ENCODE measurements at regions not wholly inside any gene's neighbourhood (a gene's known extent, or its start where the extent isn't known, plus 50 kb on each side); places are given as distances from the start of the nearest gene placed in this dataset.

- H3K9me3 ChIP-seq (ENCODE audit: control insufficient read depth, low read length): no peaks in the 10 kb centered on the region
- Mint-ChIP-seq H3K4me1 (no peaks in the 10 kb centered on the region), H3K27me3 (ENCODE audit: insufficient read depth) (no peaks in the 10 kb centered on the region), H3K36me3 (ENCODE audit: low read depth) (no peaks in the 10 kb centered on the region), H3K9me3 (no peaks in the 10 kb centered on the region), H3K4me3 (no peak overlapping the region), H3K27ac (no peak overlapping the region)
- H3K9ac ChIP-seq (ENCODE audit: extremely low read depth, low read length, poor library complexity, severe bottlenecking): no peak overlapping the region
- no peak overlapping the region for H3K27ac ChIP-seq (ENCODE audit: low read depth, low read length)
- TF ChIP-seq CTCF (conservative IDR thresholded peaks at IDR 0.05): no peak
- H3K27me3 ChIP-seq (ENCODE audit: control insufficient read depth, insufficient read depth, low read length, poor library complexity, severe bottlenecking): no peaks in the 10 kb centered on the region
- DNase-seq: no peak
- H3K36me3 ChIP-seq (ENCODE audit: control insufficient read depth, insufficient read depth, low read length): no peaks in the 10 kb centered on the region
- no peaks in the 10 kb centered on the region for H3K4me1 ChIP-seq (ENCODE audit: control insufficient read depth, insufficient read depth, low read length)
- H3K4me3 ChIP-seq (ENCODE audit: low read length): no peak overlapping the region
These were observed 211.9 kb downstream of the HAO1 start for GRCh38 chr20:7728338-7728737.

GRCh38 chr20:7734216-7734615 lies 206.0 kb downstream of the HAO1 start:
- Mint-ChIP-seq H3K4me3 (no peak overlapping the region), H3K36me3 (ENCODE audit: low read depth) (no peaks in the 10 kb centered on the region), H3K9me3 (no peaks in the 10 kb centered on the region), H3K27ac (no peak overlapping the region), H3K27me3 (ENCODE audit: insufficient read depth) (no peaks in the 10 kb centered on the region), H3K4me1 (no peaks in the 10 kb centered on the region)
- no peaks in the 10 kb centered on the region for H3K36me3 ChIP-seq (ENCODE audit: control insufficient read depth, insufficient read depth, low read length)
- H3K27ac ChIP-seq (ENCODE audit: low read depth, low read length): no peak overlapping the region
- H3K4me1 ChIP-seq (ENCODE audit: control insufficient read depth, insufficient read depth, low read length): no peaks in the 10 kb centered on the region
- no peaks in the 10 kb centered on the region for H3K27me3 ChIP-seq (ENCODE audit: control insufficient read depth, insufficient read depth, low read length, poor library complexity, severe bottlenecking)
- H3K9me3 ChIP-seq (ENCODE audit: control insufficient read depth, low read length): no peaks in the 10 kb centered on the region
- 92 to 100% methylated on average over 1 of the region's 1 CpG for WGBS, 2 experiments (ENCODE audit: insufficient coverage in 1 of 2, insufficient read length in 1 of 2)
- TF ChIP-seq CTCF (conservative IDR thresholded peaks at IDR 0.05): no peak
- no peak overlapping the region for H3K4me3 ChIP-seq (ENCODE audit: low read length)
- H3K9ac ChIP-seq (ENCODE audit: extremely low read depth, low read length, poor library complexity, severe bottlenecking): no peak overlapping the region
- no peak for DNase-seq

- no peaks in the 10 kb centered on the region for H3K9me3 ChIP-seq (ENCODE audit: control insufficient read depth, low read length)
- 88 to 100% methylated on average over 1 of the region's 1 CpG for WGBS, 2 experiments (ENCODE audit: insufficient coverage in 1 of 2, insufficient read length in 1 of 2)
- H3K4me1 Mint-ChIP-seq: no peaks in the 10 kb centered on the region
- no peak for DNase-seq
- H3K27ac ChIP-seq (ENCODE audit: low read depth, low read length): no peak overlapping the region
- no peaks in the 10 kb centered on the region for H3K36me3 Mint-ChIP-seq (ENCODE audit: low read depth)
- H3K4me3 Mint-ChIP-seq: no peak overlapping the region
- no peaks in the 10 kb centered on the region for H3K4me1 ChIP-seq (ENCODE audit: control insufficient read depth, insufficient read depth, low read length)
- H3K36me3 ChIP-seq (ENCODE audit: control insufficient read depth, insufficient read depth, low read length): no peaks in the 10 kb centered on the region
- H3K9ac ChIP-seq (ENCODE audit: extremely low read depth, low read length, poor library complexity, severe bottlenecking): no peak overlapping the region
- H3K9me3 Mint-ChIP-seq: no peaks in the 10 kb centered on the region
- TF ChIP-seq CTCF (conservative IDR thresholded peaks at IDR 0.05): no peak
- no peak overlapping the region for H3K4me3 ChIP-seq (ENCODE audit: low read length)
- H3K27me3 Mint-ChIP-seq (ENCODE audit: insufficient read depth): no peaks in the 10 kb centered on the region
- H3K27me3 ChIP-seq (ENCODE audit: control insufficient read depth, insufficient read depth, low read length, poor library complexity, severe bottlenecking): no peaks in the 10 kb centered on the region
- H3K27ac Mint-ChIP-seq: no peak overlapping the region
These were observed 203.9 kb downstream of the HAO1 start for GRCh38 chr20:7736336-7736735.

All from endodermal cell (in vitro differentiated cells).